HFFc6 (cell line): ENCODE measurements at regions not wholly inside any gene's neighbourhood (a gene's known extent, or its start where the extent isn't known, plus 50 kb on each side); places are given as distances from the start of the nearest gene placed in this dataset.

Experiments used
- DNase-seq: peaks from one replicate; pipeline ENCODE4 v3.0.0-alpha.2; 2018
- H3K27ac Mint-ChIP-seq: 2 replicates; pipeline ENCODE4 v1.8.0; 2020; ENCODE audit warnings: mild to moderate bottlenecking, mixed read lengths
- H3K27me3 Mint-ChIP-seq: 2 replicates; pipeline ENCODE4 v1.8.0; 2021; ENCODE audit warnings: mild to moderate bottlenecking, moderate library complexity, mixed read lengths; ENCODE audit not compliant: insufficient read depth
- H3K36me3 Mint-ChIP-seq: 2 replicates; pipeline ENCODE4 v1.8.0; 2021; ENCODE audit warnings: low read depth, mixed read lengths
- H3K4me1 Mint-ChIP-seq: 2 replicates; pipeline ENCODE4 v1.8.0; 2020; ENCODE audit warnings: low read depth, mixed read lengths
- H3K4me3 Mint-ChIP-seq: 2 replicates; pipeline ENCODE4 v1.8.0; 2020; ENCODE audit warnings: mild to moderate bottlenecking, moderate library complexity, mixed read lengths
- H3K9me3 Mint-ChIP-seq: 2 replicates; pipeline ENCODE4 v1.8.0; 2020; ENCODE audit warnings: mild to moderate bottlenecking, mixed read lengths
- TF ChIP-seq, protein P1 (sequence below): fragments of 200-600 bp; sonication (generic); IDR thresholded peaks from 2 replicates; pipeline ENCODE4 v1.5.0; 2021; ENCODE audit warnings: antibody characterized with exemption, mild to moderate bottlenecking

DNA sequence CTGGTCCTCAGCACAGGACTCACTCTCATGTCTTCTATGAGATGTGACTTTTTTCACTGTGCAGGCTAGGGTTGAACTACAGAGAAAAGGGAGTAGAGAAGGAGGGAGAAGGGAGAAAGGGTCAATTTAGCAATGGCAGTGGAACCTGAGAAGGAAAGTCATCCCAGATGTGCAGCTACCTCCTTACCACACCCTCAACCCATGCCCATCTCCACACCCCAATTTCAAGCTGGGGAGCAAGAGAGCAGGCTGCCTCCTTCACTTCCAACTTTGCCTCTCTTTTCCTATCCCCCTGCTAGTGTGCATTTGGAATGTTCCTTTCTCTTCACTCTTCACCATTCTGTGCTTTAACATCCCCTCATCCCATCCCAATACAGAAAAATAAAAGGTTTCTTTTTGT lies 163.5 kb upstream of the MAP3K1 start:
- no peaks in the 10 kb centered on the region for H3K36me3 Mint-ChIP-seq
- H3K27me3 Mint-ChIP-seq = peaks cover 22% of the 10 kb centered on the region
- no peak overlapping the region for H3K4me3 Mint-ChIP-seq
- DNase-seq = no peak
- TF ChIP-seq, protein P1, sequence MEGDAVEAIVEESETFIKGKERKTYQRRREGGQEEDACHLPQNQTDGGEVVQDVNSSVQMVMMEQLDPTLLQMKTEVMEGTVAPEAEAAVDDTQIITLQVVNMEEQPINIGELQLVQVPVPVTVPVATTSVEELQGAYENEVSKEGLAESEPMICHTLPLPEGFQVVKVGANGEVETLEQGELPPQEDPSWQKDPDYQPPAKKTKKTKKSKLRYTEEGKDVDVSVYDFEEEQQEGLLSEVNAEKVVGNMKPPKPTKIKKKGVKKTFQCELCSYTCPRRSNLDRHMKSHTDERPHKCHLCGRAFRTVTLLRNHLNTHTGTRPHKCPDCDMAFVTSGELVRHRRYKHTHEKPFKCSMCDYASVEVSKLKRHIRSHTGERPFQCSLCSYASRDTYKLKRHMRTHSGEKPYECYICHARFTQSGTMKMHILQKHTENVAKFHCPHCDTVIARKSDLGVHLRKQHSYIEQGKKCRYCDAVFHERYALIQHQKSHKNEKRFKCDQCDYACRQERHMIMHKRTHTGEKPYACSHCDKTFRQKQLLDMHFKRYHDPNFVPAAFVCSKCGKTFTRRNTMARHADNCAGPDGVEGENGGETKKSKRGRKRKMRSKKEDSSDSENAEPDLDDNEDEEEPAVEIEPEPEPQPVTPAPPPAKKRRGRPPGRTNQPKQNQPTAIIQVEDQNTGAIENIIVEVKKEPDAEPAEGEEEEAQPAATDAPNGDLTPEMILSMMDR = no peak
- no peaks in the 10 kb centered on the region for H3K4me1 Mint-ChIP-seq
- no peak overlapping the region for H3K27ac Mint-ChIP-seq
- no peaks in the 10 kb centered on the region for H3K9me3 Mint-ChIP-seq

DNA sequence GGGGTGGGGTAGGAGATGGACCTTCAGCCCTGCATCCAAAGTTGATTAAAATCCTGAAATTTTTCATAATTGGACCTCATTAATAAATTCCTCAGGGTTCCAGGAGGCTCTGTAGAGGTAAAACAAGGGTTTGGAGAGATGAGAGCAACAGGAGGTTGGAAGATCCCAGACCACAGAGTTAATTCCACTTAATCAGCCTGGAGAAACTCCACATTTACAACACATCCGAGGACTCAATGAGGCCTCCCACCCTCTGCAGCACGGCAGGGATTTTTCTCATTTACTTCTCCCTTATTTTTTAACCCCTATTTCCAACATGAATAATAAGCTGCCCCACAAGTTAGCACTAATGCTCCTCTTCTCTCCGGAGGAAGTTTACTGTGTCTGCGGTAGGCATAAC lies 165.0 kb upstream of the MAP3K1 start:
- DNase-seq = no peak
- H3K27ac Mint-ChIP-seq = no peak overlapping the region
- no peaks in the 10 kb centered on the region for H3K9me3 Mint-ChIP-seq
- no peaks in the 10 kb centered on the region for H3K4me1 Mint-ChIP-seq
- H3K36me3 Mint-ChIP-seq = no peaks in the 10 kb centered on the region
- TF ChIP-seq, protein P1 = no peak
- H3K27me3 Mint-ChIP-seq = peaks cover 18% of the 10 kb centered on the region
- H3K4me3 Mint-ChIP-seq = no peak overlapping the region

DNA sequence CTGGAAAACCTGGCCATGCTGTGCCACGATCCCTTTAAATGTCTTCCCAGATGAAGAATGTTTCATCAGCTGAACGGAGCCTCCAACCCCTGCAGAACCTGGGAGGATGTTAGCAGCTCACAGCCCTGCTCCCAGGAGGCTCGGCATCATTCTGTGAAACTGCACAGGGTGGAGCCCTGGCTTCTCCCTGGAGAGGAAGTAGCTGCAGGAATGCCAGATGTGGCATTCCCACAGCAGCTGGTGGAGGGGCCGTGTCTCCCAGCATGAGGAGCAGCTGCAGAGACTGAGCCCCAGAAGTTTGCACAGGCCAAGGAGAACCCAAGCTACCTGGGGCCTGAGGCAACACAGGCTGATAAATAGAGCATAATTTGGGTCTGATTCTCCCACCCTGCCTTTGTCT lies 165.8 kb upstream of the MAP3K1 start:
- TF ChIP-seq, protein P1 = no peak
- Mint-ChIP-seq H3K4me3 (peak overlapping the region; percentile 19; the same call in 1 of the 2 replicates), H3K27me3 (peaks cover 18% of the 10 kb centered on the region), H3K27ac (no peak overlapping the region), H3K4me1 (no peaks in the 10 kb centered on the region), H3K36me3 (no peaks in the 10 kb centered on the region), H3K9me3 (no peaks in the 10 kb centered on the region)
- no peak for DNase-seq

DNA sequence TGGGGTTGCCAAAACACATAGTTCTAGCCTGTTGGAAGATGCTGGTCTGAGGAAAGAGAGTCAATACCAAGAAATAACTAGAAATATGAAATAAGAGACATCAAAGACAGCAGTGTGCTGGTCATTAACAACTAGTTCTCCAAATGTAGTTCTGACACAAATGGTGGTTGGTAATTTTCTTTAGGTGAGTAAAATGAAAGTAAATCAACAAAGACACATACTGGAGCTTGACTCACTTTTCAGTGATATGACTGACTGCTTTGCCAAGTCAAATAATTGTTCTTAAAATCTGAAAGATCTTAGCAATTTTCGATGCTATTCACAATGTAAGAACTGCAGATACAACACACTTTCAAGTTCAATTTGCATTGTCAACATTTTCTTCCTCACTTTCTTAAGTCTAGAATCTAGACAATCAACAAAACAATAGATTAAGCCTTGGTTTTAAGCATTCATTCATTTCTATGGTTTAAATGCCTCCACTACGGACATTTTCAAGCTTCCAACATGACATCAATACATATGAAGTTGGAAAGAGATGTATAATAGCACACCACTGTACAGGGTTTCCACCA lies 166.8 kb upstream of the MAP3K1 start:
- no peaks in the 10 kb centered on the region for H3K9me3 Mint-ChIP-seq
- H3K36me3 Mint-ChIP-seq = no peaks in the 10 kb centered on the region
- DNase-seq = no peak
- H3K27me3 Mint-ChIP-seq = peaks cover 15% of the 10 kb centered on the region
- no peaks in the 10 kb centered on the region for H3K4me1 Mint-ChIP-seq
- H3K4me3 Mint-ChIP-seq = no peak overlapping the region
- H3K27ac Mint-ChIP-seq = no peak overlapping the region
- TF ChIP-seq, protein P1 = no peak

DNA sequence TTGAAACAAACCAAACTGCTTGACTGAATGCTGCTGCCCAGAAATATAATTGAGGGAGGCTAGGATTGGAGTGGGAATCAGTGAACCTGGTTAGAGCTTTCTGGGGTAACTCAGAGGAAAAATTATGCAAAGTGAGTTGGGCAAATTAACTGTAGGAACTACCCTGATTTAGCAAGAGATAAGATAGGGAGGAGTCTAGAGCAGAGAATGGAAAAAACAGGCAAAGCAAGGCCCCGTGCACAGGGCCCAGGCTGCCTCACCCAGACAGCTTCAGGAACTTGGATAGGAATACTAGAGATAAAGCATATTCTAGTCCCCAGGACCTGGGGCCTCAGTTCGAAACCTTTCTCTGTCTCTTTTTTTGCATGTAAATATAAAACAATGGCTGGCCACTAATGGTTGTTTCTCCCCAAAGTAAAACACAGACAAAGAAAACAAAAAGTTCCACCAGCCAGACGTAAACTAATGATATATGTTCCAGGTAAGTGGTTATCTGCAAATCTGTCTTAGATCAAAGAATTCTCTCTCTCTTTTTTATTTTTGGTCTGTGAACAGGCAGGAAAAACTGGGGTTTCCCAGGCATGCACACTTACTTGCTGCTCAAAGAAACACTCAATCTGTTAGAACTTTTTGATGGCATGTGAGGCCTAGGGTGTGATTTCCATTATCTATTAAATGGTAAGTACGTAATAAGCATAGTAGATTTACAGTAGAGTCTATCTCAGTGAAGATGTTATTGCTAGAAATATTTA lies 168.1 kb upstream of the MAP3K1 start:
- TF ChIP-seq, protein P1 = no peak
- Mint-ChIP-seq H3K4me3 (no peak overlapping the region), H3K4me1 (no peaks in the 10 kb centered on the region), H3K27ac (no peak overlapping the region), H3K9me3 (no peaks in the 10 kb centered on the region), H3K27me3 (peaks cover 14% of the 10 kb centered on the region), H3K36me3 (no peaks in the 10 kb centered on the region)
- no peak for DNase-seq
